GM18520 (cell line): ENCODE measurements at regions not wholly inside any gene's neighbourhood (a gene's known extent, or its start where the extent isn't known, plus 50 kb on each side); places are given as distances from the start of the nearest gene placed in this dataset.
A peak's percentile ranks its signal among the peaks of the same experiment; 100 is the strongest.
"Not testable (repeated sequence)": the region's sequence is repeated elsewhere in the genome, so short reads cannot be mapped to it uniquely, and the experiment has no call there.

ENCODE experiments used
- ATAC-seq: cut with Tn5 transposase; IDR thresholded peaks from one replicate; pipeline ENCODE4 v1.9.1; 2021; ENCODE audit not compliant: unreplicated experiment

- ATAC-seq: no peak
These were observed 62.1 kb downstream of the ZWINT start for GRCh38 chr10:56298941-56299340.

GRCh38 chr10:56296618-56297017 is 64.4 kb downstream of the ZWINT start:
- ATAC-seq: no peak

GRCh38 chr10:56288403-56288802 is 72.7 kb downstream of the ZWINT start:
- no peak for ATAC-seq

- ATAC-seq: no peak
These were observed 75.0 kb downstream of the ZWINT start for GRCh38 chr10:56286096-56286495.

- ATAC-seq: no peak
These were observed 81.8 kb downstream of the ZWINT start for GRCh38 chr10:56279270-56279669.

GRCh38 chr10:56269181-56269580 is 91.9 kb downstream of the ZWINT start:
- ATAC-seq: no peak

- ATAC-seq: no peak
These were observed 94.9 kb downstream of the ZWINT start for GRCh38 chr10:56266120-56266519.

GRCh38 chr10:56258991-56259390 is 102.1 kb downstream of the ZWINT start:
- ATAC-seq: peak; percentile 46

- no peak for ATAC-seq
These were observed 102.7 kb downstream of the ZWINT start for GRCh38 chr10:56258378-56258777.

GRCh38 chr10:56255298-56255697 is 105.8 kb downstream of the ZWINT start:
- no peak for ATAC-seq

GRCh38 chr10:56240471-56240870 is 120.6 kb downstream of the ZWINT start:
- ATAC-seq: no peak

- no peak for ATAC-seq
These were observed 129.6 kb downstream of the ZWINT start for GRCh38 chr10:56231436-56231835.

GRCh38 chr10:56222237-56222636 is 138.8 kb downstream of the ZWINT start:
- ATAC-seq: no peak

- ATAC-seq: no peak
These were observed 148.1 kb downstream of the ZWINT start for GRCh38 chr10:56212951-56213350.

GRCh38 chr10:56181607-56182006 is 179.5 kb downstream of the ZWINT start:
- ATAC-seq: peak; percentile 65

GRCh38 chr10:56178210-56178609 is 182.8 kb downstream of the ZWINT start:
- no peak for ATAC-seq

- ATAC-seq: not testable (repeated sequence)
These were observed 206.0 kb downstream of the ZWINT start for GRCh38 chr10:56155091-56155513.

GRCh38 chr10:56146806-56147205 is 214.3 kb downstream of the ZWINT start:
- no peak for ATAC-seq

GRCh38 chr10:56142092-56142728 is 218.8 kb downstream of the ZWINT start:
- peak; percentile 68 for ATAC-seq

- no peak for ATAC-seq
These were observed 221.7 kb downstream of the ZWINT start for GRCh38 chr10:56139405-56139804.

GRCh38 chr10:56135828-56136227 is 225.2 kb downstream of the ZWINT start:
- ATAC-seq: no peak

- no peak for ATAC-seq
These were observed 237.8 kb downstream of the ZWINT start for GRCh38 chr10:56123247-56123646.

GRCh38 chr10:56116684-56117083 is 244.4 kb downstream of the ZWINT start:
- no peak for ATAC-seq
